Panc1 (cell line): ENCODE measurements at regions not wholly inside any gene's neighbourhood (a gene's known extent, or its start where the extent isn't known, plus 50 kb on each side); places are given as distances from the start of the nearest gene placed in this dataset.

Experiments used
- ATAC-seq: fragments of 200-7000 bp; cut with Tn5 transposase; 2 replicates; pipeline ENCODE4 v1.9.1; 2020; ENCODE audit warnings: mild to moderate bottlenecking, moderate library complexity
- BruUV-seq: library from RNA; stranded (reverse); fragments of 400-500 nt; replicated peaks from 2 replicates; lab custom pipeline; 2021; lab: Mats Ljungman, UMichigan
- CTCF ChIA-PET: fragments of 300-600 bp; sonication (Branson Sonifier 250); formaldehyde crosslinking; loops from one replicate; lab custom pipeline; 2022; ENCODE audit warnings: antibody characterized with exemption; lab: Charles Lee
- POLR2A ChIA-PET: fragments of 300-600 bp; sonication (Branson Sonifier 250); formaldehyde crosslinking; loops from one replicate; lab custom pipeline; 2022; ENCODE audit warnings: antibody characterized with exemption; lab: Charles Lee
- DNase-seq: peaks from one replicate; pipeline ENCODE4 v3.0.0-alpha.2; 2010; ENCODE audit warnings: low read depth, low spot score
- H3K27ac ChIP-seq: 2 replicates; pipeline ENCODE4 v1.5.1; 2011; ENCODE audit warnings: mild to moderate bottlenecking, low read length, inconsistent platforms
- H3K27me3 ChIP-seq: fragments of 200-500 bp; sonication (Bioruptor generic); 2 replicates; pipeline ENCODE4 v1.6.0; 2014; ENCODE audit warnings: low read length, inconsistent platforms; ENCODE audit not compliant: control insufficient read depth, insufficient read depth
- H3K36me3 ChIP-seq: fragments of 200-500 bp; sonication (Bioruptor generic); 2 replicates; pipeline ENCODE4 v1.5.1; 2014; ENCODE audit warnings: inconsistent platforms, mild to moderate bottlenecking, low read length, moderate library complexity; ENCODE audit not compliant: control insufficient read depth, insufficient read depth
- H3K4me1 ChIP-seq: 2 replicates; pipeline ENCODE4 v1.5.1; 2011; ENCODE audit warnings: inconsistent platforms, mild to moderate bottlenecking, low read length, moderate library complexity; ENCODE audit not compliant: control insufficient read depth, insufficient read depth
- H3K4me3 ChIP-seq, 2 experiments: 2 replicates each; pipeline ENCODE4 v1.5.1; 2011 to 2012; ENCODE audit warnings: low read depth in 2 of 2, low read length in 2 of 2, mild to moderate bottlenecking in 2 of 2, inconsistent platforms in 1 of 2, moderate library complexity in 1 of 2
- H3K9me3 ChIP-seq: fragments of 200-500 bp; sonication (Bioruptor generic); 2 replicates; pipeline ENCODE4 v1.5.1; 2014; ENCODE audit warnings: low read depth, mild to moderate bottlenecking, inconsistent platforms, low read length, moderate library complexity; ENCODE audit not compliant: control insufficient read depth, insufficient read depth
- POLR2AphosphoS5 ChIP-seq: IDR thresholded peaks from 2 replicates; pipeline ENCODE4 v1.6.1; 2012; ENCODE audit warnings: mild to moderate bottlenecking, low read depth, low read length, moderate library complexity
- SIN3A ChIP-seq: IDR thresholded peaks from 2 replicates; pipeline ENCODE4 v1.6.1; 2012; ENCODE audit warnings: low read depth, mild to moderate bottlenecking, low read length, moderate library complexity, borderline replicate concordance; ENCODE audit not compliant: insufficient read depth
- TCF7L2 ChIP-seq: IDR thresholded peaks from 2 replicates; pipeline ENCODE4 v1.6.1; 2011; ENCODE audit warnings: mild to moderate bottlenecking, low read depth, low read length, inconsistent platforms
- in situ Hi-C: cut with HindIII; loops from 2 replicates; pipeline ENCODE4 v1.10.0; 2016; ENCODE audit warnings: low sequenced_read_pairs, low pct_unique_long_range_greater_than_20kb
- intact Hi-C: fragments of 100-400 bp; cut with micrococcal nuclease; formaldehyde crosslinking; loops from one replicate; pipeline ENCODE4 v1.10.0; 2022; ENCODE audit not compliant: unreplicated experiment
- TF ChIP-seq, protein P1 (sequence below), 2 experiments: IDR thresholded peaks; 2 replicates each; pipeline ENCODE4 v1.6.1; 2011 to 2012; ENCODE audit warnings: low read depth in 2 of 2, control low read depth in 1 of 2, low read length in 1 of 2, mild to moderate bottlenecking in 1 of 2, moderate library complexity in 1 of 2; ENCODE audit not compliant: insufficient read depth in 1 of 2
- TF ChIP-seq, protein P2 (sequence below): fragments of 450-650 bp; IDR thresholded peaks from 2 replicates; pipeline ENCODE4 v1.5.1; 2017; ENCODE audit warnings: mild to moderate bottlenecking

GRCh38 chr10:84900141-84900540 lies 571.8 kb downstream of the CCSER2 start:
- CTCF ChIA-PET: no interaction called here
- intact Hi-C loops: no loop called here
- no peak for DNase-seq
- in situ Hi-C loops: no loop called here
- ATAC-seq: no peak
- TF ChIP-seq, protein P1, sequence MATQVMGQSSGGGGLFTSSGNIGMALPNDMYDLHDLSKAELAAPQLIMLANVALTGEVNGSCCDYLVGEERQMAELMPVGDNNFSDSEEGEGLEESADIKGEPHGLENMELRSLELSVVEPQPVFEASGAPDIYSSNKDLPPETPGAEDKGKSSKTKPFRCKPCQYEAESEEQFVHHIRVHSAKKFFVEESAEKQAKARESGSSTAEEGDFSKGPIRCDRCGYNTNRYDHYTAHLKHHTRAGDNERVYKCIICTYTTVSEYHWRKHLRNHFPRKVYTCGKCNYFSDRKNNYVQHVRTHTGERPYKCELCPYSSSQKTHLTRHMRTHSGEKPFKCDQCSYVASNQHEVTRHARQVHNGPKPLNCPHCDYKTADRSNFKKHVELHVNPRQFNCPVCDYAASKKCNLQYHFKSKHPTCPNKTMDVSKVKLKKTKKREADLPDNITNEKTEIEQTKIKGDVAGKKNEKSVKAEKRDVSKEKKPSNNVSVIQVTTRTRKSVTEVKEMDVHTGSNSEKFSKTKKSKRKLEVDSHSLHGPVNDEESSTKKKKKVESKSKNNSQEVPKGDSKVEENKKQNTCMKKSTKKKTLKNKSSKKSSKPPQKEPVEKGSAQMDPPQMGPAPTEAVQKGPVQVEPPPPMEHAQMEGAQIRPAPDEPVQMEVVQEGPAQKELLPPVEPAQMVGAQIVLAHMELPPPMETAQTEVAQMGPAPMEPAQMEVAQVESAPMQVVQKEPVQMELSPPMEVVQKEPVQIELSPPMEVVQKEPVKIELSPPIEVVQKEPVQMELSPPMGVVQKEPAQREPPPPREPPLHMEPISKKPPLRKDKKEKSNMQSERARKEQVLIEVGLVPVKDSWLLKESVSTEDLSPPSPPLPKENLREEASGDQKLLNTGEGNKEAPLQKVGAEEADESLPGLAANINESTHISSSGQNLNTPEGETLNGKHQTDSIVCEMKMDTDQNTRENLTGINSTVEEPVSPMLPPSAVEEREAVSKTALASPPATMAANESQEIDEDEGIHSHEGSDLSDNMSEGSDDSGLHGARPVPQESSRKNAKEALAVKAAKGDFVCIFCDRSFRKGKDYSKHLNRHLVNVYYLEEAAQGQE (IDR thresholded peaks at IDR 0.05; ENCODE audit: insufficient read depth in 1 of 2, low read depth in 2 of 2, low read length in 1 of 2): no peak
- TF ChIP-seq TCF7L2: no peak
- Histone ChIP-seq H3K4me3 (no peak overlapping the region), H3K27ac (no peak overlapping the region), H3K4me1 (no peaks in the 10 kb centered on the region), H3K27me3 (no peaks in the 10 kb centered on the region), H3K36me3 (no peaks in the 10 kb centered on the region), H3K9me3 (no peaks in the 10 kb centered on the region)
- POLR2A ChIA-PET: no interaction called here
- no TSS peak for BruUV-seq

DNA sequence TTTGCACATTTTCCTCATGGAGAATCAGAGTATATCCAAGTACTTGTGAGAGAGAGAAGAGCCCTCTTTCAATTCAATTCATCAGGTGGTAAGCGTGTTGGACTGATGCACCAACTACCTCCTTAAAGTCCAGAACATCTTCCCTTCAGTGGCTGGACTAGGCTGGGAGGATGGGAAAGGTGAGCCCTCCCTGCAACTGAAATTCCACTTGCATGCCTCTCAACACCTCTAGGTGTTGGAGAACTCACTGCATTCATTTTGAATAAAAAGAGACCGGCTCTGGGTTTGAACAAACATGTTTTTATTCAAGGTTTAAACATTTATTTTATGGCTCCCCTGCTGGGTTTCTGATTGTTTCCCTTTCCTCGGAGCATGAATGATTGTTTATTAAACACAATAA lies 573.5 kb downstream of the CCSER2 start:
- H3K4me3 ChIP-seq: no peak overlapping the region
- no peaks in the 10 kb centered on the region for H3K36me3 ChIP-seq
- TF ChIP-seq, protein P2, sequence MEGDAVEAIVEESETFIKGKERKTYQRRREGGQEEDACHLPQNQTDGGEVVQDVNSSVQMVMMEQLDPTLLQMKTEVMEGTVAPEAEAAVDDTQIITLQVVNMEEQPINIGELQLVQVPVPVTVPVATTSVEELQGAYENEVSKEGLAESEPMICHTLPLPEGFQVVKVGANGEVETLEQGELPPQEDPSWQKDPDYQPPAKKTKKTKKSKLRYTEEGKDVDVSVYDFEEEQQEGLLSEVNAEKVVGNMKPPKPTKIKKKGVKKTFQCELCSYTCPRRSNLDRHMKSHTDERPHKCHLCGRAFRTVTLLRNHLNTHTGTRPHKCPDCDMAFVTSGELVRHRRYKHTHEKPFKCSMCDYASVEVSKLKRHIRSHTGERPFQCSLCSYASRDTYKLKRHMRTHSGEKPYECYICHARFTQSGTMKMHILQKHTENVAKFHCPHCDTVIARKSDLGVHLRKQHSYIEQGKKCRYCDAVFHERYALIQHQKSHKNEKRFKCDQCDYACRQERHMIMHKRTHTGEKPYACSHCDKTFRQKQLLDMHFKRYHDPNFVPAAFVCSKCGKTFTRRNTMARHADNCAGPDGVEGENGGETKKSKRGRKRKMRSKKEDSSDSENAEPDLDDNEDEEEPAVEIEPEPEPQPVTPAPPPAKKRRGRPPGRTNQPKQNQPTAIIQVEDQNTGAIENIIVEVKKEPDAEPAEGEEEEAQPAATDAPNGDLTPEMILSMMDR: no peak
- TF ChIP-seq POLR2AphosphoS5: no peak
- TF ChIP-seq, protein P1 (IDR thresholded peaks at IDR 0.05; ENCODE audit: insufficient read depth in 1 of 2, low read depth in 2 of 2, low read length in 1 of 2): no peak
- no peak for TF ChIP-seq TCF7L2
- no peak for TF ChIP-seq SIN3A
- POLR2A ChIA-PET: no interaction called here
- in situ Hi-C loops (no loop called here), intact Hi-C loops (no loop called here)
- H3K4me1 ChIP-seq: no peaks in the 10 kb centered on the region
- no TSS peak for BruUV-seq
- CTCF ChIA-PET: no interaction called here
- H3K9me3 ChIP-seq: no peaks in the 10 kb centered on the region
- no peaks in the 10 kb centered on the region for H3K27me3 ChIP-seq
- H3K27ac ChIP-seq: no peak overlapping the region
- ATAC-seq: no peak
- DNase-seq: no peak
